HCT116 (cell line): ENCODE measurements at regions not wholly inside any gene's neighbourhood (a gene's known extent, or its start where the extent isn't known, plus 50 kb on each side); places are given as distances from the start of the nearest gene placed in this dataset.

Source experiments
- ATAC-seq: fragments of 200-7000 bp; cut with Tn5 transposase; 2 replicates; pipeline ENCODE4 v1.9.1; 2020; ENCODE audit warnings: mild to moderate bottlenecking, moderate library complexity
- BruUV-seq: library from RNA; stranded (reverse); fragments of 400-500 nt; replicated peaks from 2 replicates; lab custom pipeline; 2021; lab: Mats Ljungman, UMichigan
- CTCF ChIA-PET: fragments of 300-600 bp; sonication (Branson Sonifier 250); formaldehyde crosslinking; loops from one replicate; lab custom pipeline; 2021; ENCODE audit warnings: antibody characterized with exemption; lab: Charles Lee
- POLR2A ChIA-PET: fragments of 300-600, 350-600 bp; sonication (Branson Sonifier 250); formaldehyde crosslinking; loops from one replicate; lab custom pipeline; 2021; ENCODE audit warnings: antibody characterized with exemption; lab: Charles Lee
- RAD21 ChIA-PET, 2 experiments: fragments of 300-600 bp; sonication (Branson Sonifier 250); formaldehyde crosslinking; loops; one replicate each; lab custom pipeline; 2023; ENCODE audit warnings: low total read pairs in 2 of 2; ENCODE audit not compliant: uncharacterized antibody in 2 of 2, unreplicated experiment in 2 of 2, low non-redundant PET in 1 of 2; lab: Charles Lee
- DNase-seq: peaks from one replicate; pipeline ENCODE4 v3.0.0-alpha.2; 2010; ENCODE audit warnings: low read depth, low spot score
- H2AFZ ChIP-seq: fragments of 200-600 bp; shearing (Covaris generic), sonication (generic); 2 replicates; pipeline ENCODE4 v1.6.1; 2017; ENCODE audit warnings: low read depth, mixed run types, mixed read lengths, antibody characterized with exemption, low read length; ENCODE audit not compliant: poor library complexity, severe bottlenecking
- H3K27ac ChIP-seq: 2 replicates; pipeline ENCODE4 v1.5.1; 2012; ENCODE audit warnings: low read depth, low read length
- H3K27me3 ChIP-seq: fragments of 200-600 bp; sonication (generic); 2 replicates; pipeline ENCODE4 v1.6.1; 2016; ENCODE audit warnings: mixed run types, low read length, mixed read lengths; ENCODE audit not compliant: insufficient read depth
- H3K36me3 ChIP-seq, 2 experiments: fragments of 200-500 bp in 1 of 2; fragments of 200-600 bp in 1 of 2; sonication (Bioruptor generic) in 1 of 2; sonication (generic) in 1 of 2; 2 replicates each; pipeline versions ENCODE4 v1.5.1 to v1.6.1; 2014 to 2016; ENCODE audit warnings: low read length in 2 of 2, inconsistent platforms in 1 of 2, mixed read lengths in 1 of 2, mixed run types in 1 of 2; ENCODE audit not compliant: insufficient read depth in 2 of 2, control insufficient read depth in 1 of 2
- H3K4me1 ChIP-seq, 2 experiments: fragments of 200-600 bp in 1 of 2; sonication (generic) in 1 of 2; 2 replicates each; pipeline versions ENCODE4 v1.5.1 to v1.6.1; 2012 to 2017; ENCODE audit warnings: low read length in 2 of 2, inconsistent platforms in 1 of 2, mild to moderate bottlenecking in 1 of 2, mixed read lengths in 1 of 2, mixed run types in 1 of 2, moderate library complexity in 1 of 2; ENCODE audit not compliant: insufficient read depth in 2 of 2, control insufficient read depth in 1 of 2
- H3K4me2 ChIP-seq: fragments of 200-600 bp; sonication (generic); 2 replicates; pipeline ENCODE4 v1.6.1; 2017; ENCODE audit warnings: mixed run types, low read length, mixed read lengths
- H3K4me3 ChIP-seq, 2 experiments: fragments of 200-600 bp in 1 of 2; sonication (generic) in 1 of 2; replicated peaks in 1 of 2; 2 replicates each; pipeline ENCODE4 v1.5.1; 2011 to 2016; ENCODE audit warnings: low read length in 2 of 2, control low read depth in 1 of 2, low read depth in 1 of 2, mild to moderate bottlenecking in 1 of 2, mixed read lengths in 1 of 2, mixed run types in 1 of 2
- H3K79me2 ChIP-seq: fragments of 200-600 bp; sonication (generic); 2 replicates; pipeline ENCODE4 v1.6.1; 2017; ENCODE audit warnings: mild to moderate bottlenecking, mixed run types, low read length, moderate library complexity, mixed read lengths; ENCODE audit not compliant: insufficient read depth
- H3K9ac ChIP-seq: fragments of 200-600 bp; sonication (generic); 2 replicates; pipeline ENCODE4 v1.6.1; 2016; ENCODE audit warnings: low read length, mixed read lengths
- H3K9me2 ChIP-seq: fragments of 200-600 bp; sonication (generic), shearing (Covaris generic); 2 replicates; pipeline ENCODE4 v1.6.1; 2017; ENCODE audit warnings: mixed run types, mild to moderate bottlenecking, moderate library complexity; ENCODE audit not compliant: insufficient read depth
- H3K9me3 ChIP-seq, 2 experiments: fragments of 200-500 bp in 1 of 2; fragments of 200-600 bp in 1 of 2; sonication (Bioruptor generic) in 1 of 2; sonication (generic) in 1 of 2; 2 replicates each; pipeline ENCODE4 v1.6.1; 2014 to 2017; ENCODE audit warnings: low read length in 2 of 2, mixed read lengths in 2 of 2, inconsistent platforms in 1 of 2, low read depth in 1 of 2, mild to moderate bottlenecking in 1 of 2, mixed run types in 1 of 2, moderate library complexity in 1 of 2; ENCODE audit not compliant: control insufficient read depth in 1 of 2, insufficient read depth in 1 of 2
- H4K20me1 ChIP-seq: fragments of 200-600 bp; sonication (generic), shearing (Covaris generic); 2 replicates; pipeline ENCODE4 v1.6.1; 2017; ENCODE audit warnings: mixed run types, mild to moderate bottlenecking, moderate library complexity; ENCODE audit not compliant: insufficient read depth
- FOSL1 ChIP-seq: IDR thresholded peaks from 2 replicates; pipeline ENCODE4 v1.6.1; 2012; ENCODE audit warnings: low read depth
- REST ChIP-seq: IDR thresholded peaks from 2 replicates; pipeline ENCODE4 v1.6.1; 2012; ENCODE audit warnings: low read depth
- ZBTB33 ChIP-seq: IDR thresholded peaks from 2 replicates; pipeline ENCODE4 v1.6.1; 2011; ENCODE audit warnings: mild to moderate bottlenecking, low read length, moderate library complexity; ENCODE audit not compliant: insufficient replicate concordance; ENCODE audit errors: extremely low read depth
- intact Hi-C: fragments of 100-400 bp; cut with micrococcal nuclease; formaldehyde crosslinking; loops from 2 replicates; pipeline ENCODE4 v1.10.0; 2022

GRCh38 chr3:55127565-55127964 is 199.7 kb upstream of the LRTM1 start:
- Histone ChIP-seq H4K20me1 (no peaks in the 10 kb centered on the region), H3K9me3 (peaks cover 10 to 11% of the 10 kb centered on the region in 2 experiments; a peak in 2 of 4 replicates), H3K79me2 (no peaks in the 10 kb centered on the region), H3K27ac (no peak overlapping the region), H3K27me3 (no peaks in the 10 kb centered on the region), H3K36me3 (no peaks in the 10 kb centered on the region), H3K4me3 (no peak overlapping the region), H3K4me2 (no peak overlapping the region), H3K9ac (no peak overlapping the region), H3K9me2 (no peaks in the 10 kb centered on the region), H2AFZ (no peak overlapping the region), H3K4me1 (no peaks in the 10 kb centered on the region)
- intact Hi-C loops, result no loop called here
- no peak for DNase-seq
- no peak for TF ChIP-seq FOSL1
- TF ChIP-seq REST, result no peak
- no peak for TF ChIP-seq ZBTB33
- BruUV-seq, result no TSS peak
- ChIA-PET CTCF (no interaction called here), POLR2A (no interaction called here), RAD21 (no interaction called here)
- ATAC-seq, result no peak
